GM23248 (cell line): ENCODE measurements at regions not wholly inside any gene's neighbourhood (a gene's known extent, or its start where the extent isn't known, plus 50 kb on each side); places are given as distances from the start of the nearest gene placed in this dataset.

Experiments used
- DNase-seq: peaks from one replicate; pipeline ENCODE4 v3.0.0-alpha.2; 2015
- H2AFZ ChIP-seq: fragments of 200-600 bp; sonication (generic); 2 replicates; pipeline ENCODE4 v1.6.1; 2016; ENCODE audit warnings: antibody characterized with exemption
- H3F3A ChIP-seq: fragments of 200-600 bp; sonication (generic); 2 replicates; pipeline ENCODE4 v1.6.1; 2016; ENCODE audit warnings: mild to moderate bottlenecking, antibody characterized with exemption, mixed run types; ENCODE audit not compliant: insufficient read depth
- H3K27ac ChIP-seq: fragments of 200-600 bp; sonication (generic); 2 replicates; pipeline ENCODE4 v1.5.1; 2016; ENCODE audit warnings: mild to moderate bottlenecking
- H3K27me3 ChIP-seq: fragments of 200-600 bp; sonication (generic); replicated peaks from 2 replicates; pipeline ENCODE4 v1.6.1; 2016; ENCODE audit warnings: mild to moderate bottlenecking; ENCODE audit not compliant: insufficient read depth
- H3K36me3 ChIP-seq: fragments of 200-600 bp; sonication (generic); 2 replicates; pipeline ENCODE4 v1.6.1; 2016; ENCODE audit warnings: low read depth, mild to moderate bottlenecking
- H3K4me1 ChIP-seq: fragments of 200-600 bp; sonication (generic); 2 replicates; pipeline ENCODE4 v1.6.1; 2016; ENCODE audit warnings: mild to moderate bottlenecking; ENCODE audit not compliant: insufficient read depth
- H3K4me2 ChIP-seq: fragments of 200-600 bp; sonication (generic); one replicate; pipeline ENCODE4 v1.6.1; 2016; ENCODE audit warnings: mild to moderate bottlenecking; ENCODE audit not compliant: unreplicated experiment
- H3K4me3 ChIP-seq: fragments of 200-600 bp; sonication (generic); 2 replicates; pipeline ENCODE4 v1.5.1; 2016; ENCODE audit warnings: mild to moderate bottlenecking
- H3K79me2 ChIP-seq: fragments of 200-600 bp; sonication (generic); 2 replicates; pipeline ENCODE4 v1.6.1; 2016; ENCODE audit warnings: mild to moderate bottlenecking; ENCODE audit not compliant: insufficient read depth
- H3K9ac ChIP-seq: fragments of 200-600 bp; sonication (generic); 2 replicates; pipeline ENCODE4 v1.6.1; 2016; ENCODE audit warnings: mild to moderate bottlenecking
- H3K9me2 ChIP-seq: fragments of 200-600 bp; sonication (generic); 2 replicates; pipeline ENCODE4 v1.6.1; 2016; ENCODE audit warnings: mixed run types, mild to moderate bottlenecking, moderate library complexity; ENCODE audit not compliant: insufficient read depth
- H3K9me3 ChIP-seq: fragments of 200-600 bp; sonication (generic); one replicate; pipeline ENCODE4 v1.6.1; 2017; ENCODE audit warnings: low read depth
- H4K20me1 ChIP-seq: fragments of 200-600 bp; sonication (generic); 2 replicates; pipeline ENCODE4 v1.6.0; 2016; ENCODE audit not compliant: insufficient read depth
- EZH2 ChIP-seq: fragments of 200-600 bp; sonication (generic); IDR thresholded peaks from 2 replicates; pipeline ENCODE4 v1.6.1; 2018; ENCODE audit warnings: antibody characterized with exemption, mild to moderate bottlenecking; ENCODE audit not compliant: insufficient read depth, poor library complexity, severe bottlenecking
- EZH2phosphoT487 ChIP-seq: fragments of 200-600 bp; sonication (generic); IDR thresholded peaks from 2 replicates; pipeline ENCODE4 v1.6.1; 2018; ENCODE audit warnings: antibody characterized with exemption, moderate library complexity, mild to moderate bottlenecking, low read depth; ENCODE audit not compliant: insufficient read depth
- WGBS, 2 experiments: methylation state at CpG; one replicate each; pipeline ENCODE4 v1.1.6; 2015 to 2017; ENCODE audit warnings: low lambda C conversion rate in 2 of 2, low coverage in 1 of 2; ENCODE audit errors: missing lambda C conversion rate in 2 of 2; 5-methylcytosine and 5-hydroxymethylcytosine counted together
- in situ Hi-C: fragments of 300-500 bp; cut with MboI; formaldehyde crosslinking; loops from 2 replicates; pipeline ENCODE4 v1.15.0; 2020

GRCh38 chr10:80751940-80752339 is 214.2 kb downstream of the SH2D4B start:
- Histone ChIP-seq H3K9me3 (no peaks in the 10 kb centered on the region), H3K36me3 (no peaks in the 10 kb centered on the region), H3K9me2 (no peaks in the 10 kb centered on the region), H3K4me3 (no peak overlapping the region), H3K9ac (no peak overlapping the region), H3K79me2 (no peaks in the 10 kb centered on the region), H4K20me1 (no peaks in the 10 kb centered on the region), H3F3A (no peaks in the 10 kb centered on the region), H3K27ac (no peak overlapping the region), H3K4me2 (no peak overlapping the region), H3K4me1 (no peaks in the 10 kb centered on the region), H2AFZ (no peak overlapping the region), H3K27me3 (no peaks in the 10 kb centered on the region)
- WGBS, 2 experiments: 33 to 56% methylated on average over 1 of the region's 1 CpG
- TF ChIP-seq EZH2phosphoT487 (no peak), EZH2 (no peak)
- DNase-seq: no peak
- in situ Hi-C loops: no loop called here

- no peak overlapping the region for H3K9ac ChIP-seq
Measured at GRCh38 chr10:80753612-80754011, 215.9 kb downstream of the SH2D4B start.

GRCh38 chr10:80755893-80756292 is 218.2 kb downstream of the SH2D4B start:
- 19% methylated on average over 2 of the region's 2 CpGs for WGBS, 2 experiments
- Histone ChIP-seq H3F3A (no peaks in the 10 kb centered on the region), H2AFZ (no peak overlapping the region), H3K9me2 (no peaks in the 10 kb centered on the region), H4K20me1 (no peaks in the 10 kb centered on the region), H3K9me3 (no peaks in the 10 kb centered on the region), H3K4me1 (no peaks in the 10 kb centered on the region), H3K79me2 (no peaks in the 10 kb centered on the region), H3K4me2 (no peak overlapping the region), H3K36me3 (no peaks in the 10 kb centered on the region), H3K4me3 (no peak overlapping the region), H3K9ac (no peak overlapping the region), H3K27ac (no peak overlapping the region), H3K27me3 (no peaks in the 10 kb centered on the region)
- no peak for TF ChIP-seq EZH2
- no peak for TF ChIP-seq EZH2phosphoT487
- no peak for DNase-seq
- in situ Hi-C loops: no loop called here

More at GRCh38 chr10:80753612-80754011, 215.9 kb downstream of the SH2D4B start:
- Histone ChIP-seq H3K4me1 (no peaks in the 10 kb centered on the region), H3K9me2 (no peaks in the 10 kb centered on the region), H3K27me3 (no peaks in the 10 kb centered on the region), H3K79me2 (no peaks in the 10 kb centered on the region), H3K36me3 (no peaks in the 10 kb centered on the region), H3K27ac (no peak overlapping the region), H3K4me3 (no peak overlapping the region), H2AFZ (no peak overlapping the region), H3F3A (no peaks in the 10 kb centered on the region), H3K4me2 (no peak overlapping the region), H3K9me3 (no peaks in the 10 kb centered on the region), H4K20me1 (no peaks in the 10 kb centered on the region)
- no peak for DNase-seq
- TF ChIP-seq EZH2phosphoT487 (no peak), EZH2 (no peak)
- 0% methylated on average over 1 of the region's 1 CpG for WGBS, 2 experiments
- in situ Hi-C loops: no loop called here

DNA sequence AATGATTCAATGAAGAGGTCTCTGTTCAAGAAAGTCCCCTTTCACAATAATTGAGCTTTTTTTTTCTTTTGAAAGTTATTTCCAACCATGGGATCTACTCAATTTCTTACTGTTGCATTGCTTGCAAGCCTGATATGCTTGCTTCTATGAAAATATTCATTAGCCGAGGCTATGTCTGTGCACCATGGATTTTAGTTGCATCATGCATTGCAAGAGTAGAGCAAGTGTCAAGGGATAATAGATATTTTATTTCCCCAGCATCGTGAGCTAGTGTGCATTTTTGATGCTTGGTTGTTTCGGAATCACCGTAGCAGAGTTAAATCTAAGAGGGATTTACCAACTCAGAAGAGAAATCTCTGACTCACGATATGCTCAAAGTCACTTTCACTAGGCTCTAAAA is 222.0 kb downstream of the SH2D4B start:
- 24 to 26% methylated on average over 5 of the region's 5 CpGs for WGBS, 2 experiments
- H2AFZ ChIP-seq: no peak overlapping the region
- H3K9me2 ChIP-seq: no peaks in the 10 kb centered on the region
- no peak overlapping the region for H3K4me3 ChIP-seq
- no peaks in the 10 kb centered on the region for H3K36me3 ChIP-seq
- no peaks in the 10 kb centered on the region for H3K27me3 ChIP-seq
- no peaks in the 10 kb centered on the region for H3K9me3 ChIP-seq
- no peaks in the 10 kb centered on the region for H3K79me2 ChIP-seq
- in situ Hi-C loops: no loop called here
- no peak overlapping the region for H3K4me2 ChIP-seq
- no peaks in the 10 kb centered on the region for H4K20me1 ChIP-seq
- DNase-seq: no peak
- no peak for TF ChIP-seq EZH2
- no peak for TF ChIP-seq EZH2phosphoT487
- no peaks in the 10 kb centered on the region for H3F3A ChIP-seq
- H3K4me1 ChIP-seq: no peaks in the 10 kb centered on the region
- H3K9ac ChIP-seq: no peak overlapping the region
- H3K27ac ChIP-seq: no peak overlapping the region

GRCh38 chr10:80760914-80761371 is 223.2 kb downstream of the SH2D4B start:
- H3F3A ChIP-seq: no peaks in the 10 kb centered on the region
- DNase-seq: no peak
- no peaks in the 10 kb centered on the region for H4K20me1 ChIP-seq
- H3K4me3 ChIP-seq: no peak overlapping the region
- no peak overlapping the region for H3K27ac ChIP-seq
- TF ChIP-seq EZH2phosphoT487 (no peak), EZH2 (no peak)
- H3K36me3 ChIP-seq: no peaks in the 10 kb centered on the region
- no peaks in the 10 kb centered on the region for H3K4me1 ChIP-seq
- no peak overlapping the region for H3K4me2 ChIP-seq
- H3K9me3 ChIP-seq: no peaks in the 10 kb centered on the region
- no peaks in the 10 kb centered on the region for H3K9me2 ChIP-seq
- in situ Hi-C loops: no loop called here
- no peaks in the 10 kb centered on the region for H3K27me3 ChIP-seq
- no peaks in the 10 kb centered on the region for H3K79me2 ChIP-seq
- H2AFZ ChIP-seq: no peak overlapping the region
- 5 to 6% methylated on average over 2 of the region's 2 CpGs for WGBS, 2 experiments
- H3K9ac ChIP-seq: no peak overlapping the region
